ENCODE measurements at regions not wholly inside any gene's neighbourhood (a gene's known extent, or its start where the extent isn't known, plus 50 kb on each side); places are given as distances from the start of the nearest gene placed in this dataset.

DNA sequence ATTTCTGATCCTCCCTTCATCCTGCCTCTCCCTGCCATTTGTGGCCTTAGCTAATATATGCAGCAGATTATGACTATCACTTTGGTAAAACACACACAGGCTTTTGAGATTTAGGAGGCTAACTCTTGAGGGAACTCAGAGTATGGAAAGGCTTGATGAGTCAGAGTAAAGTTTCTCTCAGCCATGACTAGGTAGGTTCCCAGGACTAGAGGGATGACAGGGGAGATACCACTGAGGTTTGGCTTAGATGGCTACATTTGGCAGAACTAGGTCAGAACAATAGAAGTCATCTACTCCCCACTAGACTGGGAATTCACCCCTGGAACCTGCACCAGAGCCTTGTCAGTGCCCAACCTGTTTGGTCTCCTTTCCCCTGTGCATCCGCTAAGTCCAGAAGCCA, 585.7 kb downstream of the TLL1 start:
- TF ChIP-seq, protein P1, sequence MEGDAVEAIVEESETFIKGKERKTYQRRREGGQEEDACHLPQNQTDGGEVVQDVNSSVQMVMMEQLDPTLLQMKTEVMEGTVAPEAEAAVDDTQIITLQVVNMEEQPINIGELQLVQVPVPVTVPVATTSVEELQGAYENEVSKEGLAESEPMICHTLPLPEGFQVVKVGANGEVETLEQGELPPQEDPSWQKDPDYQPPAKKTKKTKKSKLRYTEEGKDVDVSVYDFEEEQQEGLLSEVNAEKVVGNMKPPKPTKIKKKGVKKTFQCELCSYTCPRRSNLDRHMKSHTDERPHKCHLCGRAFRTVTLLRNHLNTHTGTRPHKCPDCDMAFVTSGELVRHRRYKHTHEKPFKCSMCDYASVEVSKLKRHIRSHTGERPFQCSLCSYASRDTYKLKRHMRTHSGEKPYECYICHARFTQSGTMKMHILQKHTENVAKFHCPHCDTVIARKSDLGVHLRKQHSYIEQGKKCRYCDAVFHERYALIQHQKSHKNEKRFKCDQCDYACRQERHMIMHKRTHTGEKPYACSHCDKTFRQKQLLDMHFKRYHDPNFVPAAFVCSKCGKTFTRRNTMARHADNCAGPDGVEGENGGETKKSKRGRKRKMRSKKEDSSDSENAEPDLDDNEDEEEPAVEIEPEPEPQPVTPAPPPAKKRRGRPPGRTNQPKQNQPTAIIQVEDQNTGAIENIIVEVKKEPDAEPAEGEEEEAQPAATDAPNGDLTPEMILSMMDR (IDR thresholded peaks at IDR 0.05; ENCODE audit: low read depth, low read length, poor library complexity, severe bottlenecking), result no peak
- no peak for TF ChIP-seq EZH2phosphoT487 (IDR thresholded peaks at IDR 0.05; ENCODE audit: borderline replicate concordance, low read length)
